OCI-LY1 (cell line): ENCODE measurements at regions not wholly inside any gene's neighbourhood (a gene's known extent, or its start where the extent isn't known, plus 50 kb on each side); places are given as distances from the start of the nearest gene placed in this dataset.

Experiments used
- CTCF ChIP-seq: fragments of 200-600 bp; sonication (generic), shearing (Covaris generic); IDR thresholded peaks from 2 replicates; pipeline ENCODE4 v1.5.1; 2017; ENCODE audit warnings: mild to moderate bottlenecking, antibody characterized with exemption, low read length, moderate library complexity, mixed read lengths
- EZH2 ChIP-seq: fragments of 200-600 bp; sonication (generic), shearing (Covaris generic); IDR thresholded peaks from 2 replicates; pipeline ENCODE4 v1.8.0; 2017; ENCODE audit warnings: borderline replicate concordance, mixed run types, mild to moderate bottlenecking, antibody characterized with exemption, low read length, moderate library complexity, mixed read lengths

- no peak for TF ChIP-seq EZH2
- TF ChIP-seq CTCF = no peak
These were observed 1285.5 kb downstream of the TBC1D22A start for GRCh38 chr22:48047722-48048500.
